HFFc6 (cell line): ENCODE measurements at regions not wholly inside any gene's neighbourhood (a gene's known extent, or its start where the extent isn't known, plus 50 kb on each side); places are given as distances from the start of the nearest gene placed in this dataset.
A peak's percentile ranks its signal among the peaks of the same experiment; 100 is the strongest.

Source experiments
- DNase-seq: peaks from one replicate; pipeline ENCODE4 v3.0.0-alpha.2; 2018
- H3K27ac Mint-ChIP-seq: 2 replicates; pipeline ENCODE4 v1.8.0; 2020; ENCODE audit warnings: mild to moderate bottlenecking, mixed read lengths
- H3K27me3 Mint-ChIP-seq: 2 replicates; pipeline ENCODE4 v1.8.0; 2021; ENCODE audit warnings: mild to moderate bottlenecking, moderate library complexity, mixed read lengths; ENCODE audit not compliant: insufficient read depth
- H3K36me3 Mint-ChIP-seq: 2 replicates; pipeline ENCODE4 v1.8.0; 2021; ENCODE audit warnings: low read depth, mixed read lengths
- H3K4me1 Mint-ChIP-seq: 2 replicates; pipeline ENCODE4 v1.8.0; 2020; ENCODE audit warnings: low read depth, mixed read lengths
- H3K4me3 Mint-ChIP-seq: 2 replicates; pipeline ENCODE4 v1.8.0; 2020; ENCODE audit warnings: mild to moderate bottlenecking, moderate library complexity, mixed read lengths
- H3K9me3 Mint-ChIP-seq: 2 replicates; pipeline ENCODE4 v1.8.0; 2020; ENCODE audit warnings: mild to moderate bottlenecking, mixed read lengths
- CTCF ChIP-seq: fragments of 200-600 bp; sonication (generic); IDR thresholded peaks from 2 replicates; pipeline ENCODE4 v1.5.0; 2021; ENCODE audit warnings: antibody characterized with exemption, mild to moderate bottlenecking

DNA sequence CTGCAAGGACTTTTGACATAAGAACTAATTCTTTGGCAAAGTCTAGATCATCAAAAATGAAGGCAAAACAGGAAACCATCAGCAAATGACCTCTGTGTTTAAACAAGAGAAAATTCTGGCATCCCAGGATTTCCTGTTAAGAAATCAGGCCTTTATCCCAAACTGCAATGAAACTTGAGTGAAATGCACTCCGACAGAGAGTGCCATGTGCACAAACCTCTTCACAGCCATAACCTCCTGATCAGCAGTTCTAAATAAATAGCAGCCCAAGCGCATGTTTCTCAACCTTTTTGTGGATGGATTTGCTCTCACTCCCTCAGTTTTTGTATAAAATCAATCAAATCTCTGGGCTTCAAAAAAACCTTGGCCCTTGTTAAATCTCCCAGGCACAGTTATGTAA, 107.7 kb upstream of the EEPD1 start:
- H3K9me3 Mint-ChIP-seq: no peaks in the 10 kb centered on the region
- TF ChIP-seq CTCF: no peak
- peaks cover 50% of the 10 kb centered on the region for H3K4me1 Mint-ChIP-seq
- DNase-seq: peak; percentile 24
- peak overlapping the region; percentile 30 for H3K27ac Mint-ChIP-seq
- H3K36me3 Mint-ChIP-seq: no peaks in the 10 kb centered on the region
- H3K27me3 Mint-ChIP-seq: no peaks in the 10 kb centered on the region; the same call in 1 of the 2 replicates
- H3K4me3 Mint-ChIP-seq: no peak overlapping the region

DNA sequence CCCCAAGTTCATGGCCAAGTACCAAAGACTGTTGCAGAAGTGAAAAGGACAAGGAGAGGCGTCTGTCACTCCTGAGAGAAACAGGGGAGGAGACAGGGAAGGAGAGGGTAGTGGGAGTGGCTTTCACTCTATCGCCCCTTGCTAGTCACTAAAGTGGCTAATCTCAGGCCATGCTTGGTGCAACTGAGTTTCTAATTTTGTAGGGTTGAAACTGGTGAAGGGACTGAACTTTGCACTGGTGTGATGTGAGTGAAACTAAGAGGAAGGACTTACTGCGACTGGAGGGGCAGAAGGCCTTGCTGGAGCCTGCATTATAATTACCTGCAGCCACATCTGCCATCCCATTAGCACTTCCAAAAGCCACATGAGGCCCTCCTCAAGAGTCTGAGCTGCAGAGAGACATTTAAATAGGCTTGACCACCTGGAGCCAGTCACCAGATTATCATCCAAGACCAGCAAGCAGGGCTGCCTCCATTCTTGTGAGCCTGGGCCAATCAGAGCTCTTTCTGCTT, 107.2 kb upstream of the EEPD1 start:
- no peaks in the 10 kb centered on the region for H3K9me3 Mint-ChIP-seq
- no peak overlapping the region for H3K27ac Mint-ChIP-seq
- H3K4me1 Mint-ChIP-seq: peaks cover 45% of the 10 kb centered on the region
- TF ChIP-seq CTCF: no peak
- H3K4me3 Mint-ChIP-seq: no peak overlapping the region
- no peaks in the 10 kb centered on the region; the same call in 1 of the 2 replicates for H3K27me3 Mint-ChIP-seq
- H3K36me3 Mint-ChIP-seq: no peaks in the 10 kb centered on the region
- no peak for DNase-seq

DNA sequence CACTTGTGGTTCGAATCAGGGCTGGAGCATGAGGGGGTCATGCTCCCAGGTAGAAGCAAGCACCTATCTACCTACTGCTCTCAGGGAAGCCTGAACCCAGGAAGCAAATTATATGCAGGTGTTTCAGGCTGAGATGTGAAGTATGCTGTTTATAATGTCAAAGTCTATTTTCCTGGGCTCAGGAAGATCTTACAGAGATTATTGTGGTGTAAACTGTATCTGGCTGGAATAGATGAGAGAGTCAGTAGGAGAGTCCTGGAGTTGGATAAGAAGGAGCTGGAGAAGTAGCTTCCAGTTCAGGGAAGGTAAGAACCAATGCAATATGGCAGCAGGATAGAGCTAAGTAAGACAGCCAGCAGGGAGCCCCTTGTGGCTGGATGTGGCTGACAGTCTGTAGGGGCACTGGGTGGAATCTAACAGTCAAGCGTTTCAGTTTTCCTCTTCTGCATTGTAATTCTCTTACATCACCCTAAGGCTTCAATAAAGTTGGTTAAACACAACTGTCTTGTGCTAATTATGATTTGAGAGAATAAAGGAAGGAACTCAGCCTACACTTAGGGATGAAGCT, 105.9 kb upstream of the EEPD1 start:
- H3K4me3 Mint-ChIP-seq: no peak overlapping the region
- H3K4me1 Mint-ChIP-seq: peaks cover 41% of the 10 kb centered on the region
- no peaks in the 10 kb centered on the region for H3K36me3 Mint-ChIP-seq
- peaks cover 3% of the 10 kb centered on the region; the same call in 1 of the 2 replicates for H3K27me3 Mint-ChIP-seq
- H3K27ac Mint-ChIP-seq: no peak overlapping the region
- no peak for DNase-seq
- no peaks in the 10 kb centered on the region for H3K9me3 Mint-ChIP-seq
- TF ChIP-seq CTCF: peak; percentile 57

GRCh38 chr7:36048141-36048901, 104.7 kb upstream of the EEPD1 start:
- Mint-ChIP-seq H3K9me3 (no peaks in the 10 kb centered on the region), H3K27ac (peak overlapping the region; percentile 69), H3K36me3 (no peaks in the 10 kb centered on the region), H3K4me1 (peaks cover 41% of the 10 kb centered on the region), H3K27me3 (peaks cover 4% of the 10 kb centered on the region; the same call in 1 of the 2 replicates), H3K4me3 (peak overlapping the region; percentile 52)
- no peak for TF ChIP-seq CTCF
- DNase-seq: peak; percentile 94

DNA sequence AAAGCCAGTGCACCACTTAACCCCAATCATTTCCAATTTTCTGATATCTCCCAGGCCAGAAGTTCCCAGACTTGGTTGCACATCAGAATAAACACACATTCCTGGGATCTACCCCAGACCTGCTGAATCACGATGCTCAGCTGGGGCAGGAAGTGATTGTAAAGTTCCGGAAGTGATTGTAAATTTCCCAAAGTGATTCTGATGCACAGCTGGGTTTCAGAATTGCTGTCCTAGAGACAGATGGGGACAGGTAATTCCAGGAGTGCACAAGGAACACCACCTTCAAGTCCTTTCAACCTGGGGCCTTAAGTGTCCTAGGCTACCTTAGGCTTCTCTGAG, 104.2 kb upstream of the EEPD1 start:
- H3K4me1 Mint-ChIP-seq: peaks cover 41% of the 10 kb centered on the region
- no peaks in the 10 kb centered on the region for H3K9me3 Mint-ChIP-seq
- H3K27ac Mint-ChIP-seq: peak overlapping the region; percentile 69
- TF ChIP-seq CTCF: no peak
- no peaks in the 10 kb centered on the region for H3K36me3 Mint-ChIP-seq
- H3K4me3 Mint-ChIP-seq: peak overlapping the region; percentile 52
- peaks cover 4% of the 10 kb centered on the region; the same call in 1 of the 2 replicates for H3K27me3 Mint-ChIP-seq
- peak; percentile 32 for DNase-seq
